HPDE6-E6E7 (cell line): ENCODE measurements at regions not wholly inside any gene's neighbourhood (a gene's known extent, or its start where the extent isn't known, plus 50 kb on each side); places are given as distances from the start of the nearest gene placed in this dataset.
"Not testable (repeated sequence)": the region's sequence is repeated elsewhere in the genome, so short reads cannot be mapped to it uniquely, and the experiment has no call there.

ENCODE experiments used
- DNase-seq: peaks from one replicate; pipeline ENCODE4 v3.0.0; 2011; ENCODE audit warnings: missing footprints; ENCODE audit errors: extremely low spot score

DNA sequence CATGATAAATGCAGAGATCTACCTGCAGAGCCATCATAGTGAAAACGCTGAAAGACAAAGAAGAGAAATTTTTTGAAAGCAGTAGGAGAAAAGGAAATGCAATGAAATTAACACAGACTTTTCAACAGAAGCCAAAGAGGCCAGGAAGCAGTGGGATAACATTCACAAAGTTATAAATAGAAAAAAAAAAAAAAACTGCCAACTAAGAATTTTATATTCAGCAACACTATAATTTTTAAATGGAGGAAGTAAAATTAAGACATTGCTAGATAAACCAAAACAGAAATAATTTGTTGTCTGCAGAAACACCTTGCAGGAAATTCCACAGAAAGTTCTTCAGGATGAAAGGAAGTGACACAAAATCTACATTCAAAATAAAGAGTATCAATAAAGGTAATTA lies 591.5 kb upstream of the ID4 start:
- no peak for DNase-seq

DNA sequence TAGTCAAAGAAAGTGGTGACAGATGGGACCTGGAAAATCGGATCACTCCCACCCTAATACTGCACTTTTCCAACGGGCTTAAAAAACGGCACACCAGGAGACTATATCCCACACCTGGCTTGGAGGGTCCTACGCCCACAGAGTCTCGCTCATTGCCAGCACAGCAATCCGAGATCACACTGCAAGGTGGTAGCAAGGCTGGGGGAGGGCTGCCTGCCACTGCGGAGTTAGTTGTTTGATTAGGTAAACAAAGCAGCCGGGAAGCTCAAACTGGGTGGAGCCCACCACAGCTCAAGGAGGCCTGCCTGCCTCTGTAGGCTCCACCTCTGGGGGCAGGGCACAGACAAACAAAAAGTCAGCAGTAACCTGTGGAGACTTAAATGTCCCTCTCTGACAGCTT lies 590.0 kb upstream of the ID4 start:
- not testable (repeated sequence) for DNase-seq

DNA sequence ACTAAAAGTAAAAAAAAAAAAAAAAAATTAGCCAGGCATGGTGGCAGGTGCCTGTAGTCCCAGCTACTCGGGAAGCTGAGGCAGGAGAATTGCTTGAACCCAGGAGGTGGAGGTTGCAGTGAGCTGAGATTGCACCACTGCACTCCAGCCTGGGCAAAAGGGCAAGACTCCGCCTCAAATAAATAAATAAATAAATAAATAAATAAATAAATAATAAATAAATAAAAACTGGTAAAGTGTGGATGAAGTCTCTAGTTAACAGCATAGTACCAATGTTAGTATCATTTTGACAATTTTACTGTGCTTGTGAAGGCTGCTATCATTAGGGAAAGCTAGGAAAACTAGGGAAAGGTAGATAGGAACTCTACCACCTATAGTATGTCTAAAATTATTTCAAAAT lies 581.0 kb upstream of the ID4 start:
- DNase-seq = not testable (repeated sequence)

DNA sequence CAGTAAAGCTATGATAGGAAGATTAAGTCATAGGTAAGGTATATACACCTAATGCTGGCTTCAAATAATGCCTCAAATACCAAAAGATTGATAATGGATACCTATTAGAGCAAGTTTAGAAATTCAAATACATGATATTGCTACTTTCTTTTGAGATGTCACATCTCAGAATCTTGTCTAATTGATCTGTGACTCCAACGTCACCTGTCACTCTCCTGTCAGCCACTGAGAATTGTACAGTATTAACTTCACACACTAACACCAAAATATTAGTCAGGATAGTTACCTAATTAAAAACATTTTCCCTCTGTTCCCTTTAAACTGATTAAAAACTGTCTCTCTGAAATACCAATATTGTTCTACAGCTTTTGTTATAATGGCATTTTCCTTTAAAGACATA lies 575.5 kb upstream of the ID4 start:
- no peak for DNase-seq

DNA sequence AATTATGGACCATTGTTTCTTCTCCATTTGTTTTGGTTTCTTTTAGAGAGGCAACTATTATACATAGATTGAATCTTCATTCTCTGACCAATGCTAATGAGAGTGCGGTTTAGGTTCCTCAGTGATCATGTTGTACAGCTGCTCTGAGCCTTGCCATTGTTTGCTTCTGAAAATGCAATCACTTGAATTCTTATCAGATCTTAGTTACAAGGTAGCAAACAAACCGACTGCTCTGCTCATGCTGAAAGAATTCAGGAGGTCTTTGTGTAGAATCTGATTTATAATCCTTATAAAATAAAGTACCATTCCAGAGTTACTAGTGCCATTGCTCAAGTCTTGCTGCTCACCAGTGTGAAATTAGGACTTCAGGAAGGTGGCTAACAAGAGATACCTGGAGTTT lies 569.1 kb upstream of the ID4 start:
- no peak for DNase-seq

DNA sequence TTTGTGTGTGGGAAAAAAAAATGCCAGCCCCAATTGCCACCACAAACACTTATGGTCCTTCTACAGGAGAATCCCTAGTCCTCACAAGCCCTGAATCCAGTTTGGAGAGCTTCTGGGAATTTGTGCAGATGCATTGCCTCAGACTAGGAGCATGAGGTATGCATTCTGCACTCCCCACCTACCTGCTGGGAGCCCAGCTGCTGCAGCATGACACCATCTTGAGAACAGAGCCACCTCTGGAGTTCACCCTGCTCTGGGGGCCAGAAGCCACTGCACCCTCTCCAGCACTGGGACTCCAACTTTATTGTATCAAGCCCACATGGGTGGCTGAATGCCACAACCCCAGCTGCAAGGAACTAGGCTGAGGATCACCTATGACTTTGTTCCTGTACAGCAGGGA lies 568.5 kb upstream of the ID4 start:
- no peak for DNase-seq

DNA sequence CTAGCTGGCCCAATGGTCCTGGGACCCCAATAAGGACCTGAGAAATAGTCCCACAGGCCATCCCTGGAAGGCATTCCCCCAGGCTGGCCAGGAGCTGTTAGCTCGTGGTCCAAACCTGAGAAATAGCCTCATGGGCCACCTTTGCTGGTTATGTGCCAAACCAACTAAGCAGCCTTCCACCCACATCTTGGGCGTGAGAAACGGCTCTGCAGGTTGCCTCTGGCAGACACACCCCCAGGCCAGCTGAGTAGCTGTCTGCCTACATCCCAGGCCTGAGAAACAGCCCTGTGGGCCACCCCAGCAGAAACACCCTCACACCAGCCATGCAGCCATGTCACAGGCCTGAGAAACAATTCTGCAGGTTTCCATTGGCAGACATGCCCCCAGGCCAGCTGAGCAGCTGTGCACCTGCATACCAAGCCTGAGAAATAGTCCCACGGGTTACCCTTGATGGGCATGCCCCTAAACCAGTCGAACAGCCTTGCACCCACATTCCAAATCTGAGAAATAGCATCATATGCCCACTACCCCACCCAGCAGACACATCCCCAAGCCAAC lies 567.8 kb upstream of the ID4 start:
- DNase-seq = no peak

DNA sequence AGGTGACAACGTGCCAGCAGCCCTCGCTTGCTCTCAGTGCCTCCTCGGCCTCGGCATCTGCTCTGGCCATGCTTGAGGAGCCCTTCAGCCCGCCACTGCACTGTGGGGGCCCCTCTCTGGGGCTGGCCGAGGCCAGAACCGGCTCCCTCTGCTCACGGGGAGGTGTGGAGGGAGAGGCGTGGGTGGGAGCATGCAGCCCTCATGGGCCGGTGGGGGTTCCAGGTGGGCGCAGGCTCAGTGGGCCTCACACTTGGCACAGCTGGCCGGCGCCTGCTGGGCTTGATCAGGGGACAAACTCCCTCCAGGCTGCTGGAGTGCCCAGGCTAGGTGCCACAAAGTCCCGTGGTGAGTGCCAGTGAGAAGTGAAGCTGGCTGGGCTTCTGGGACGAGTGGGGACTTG lies 566.6 kb upstream of the ID4 start:
- DNase-seq = no peak

DNA sequence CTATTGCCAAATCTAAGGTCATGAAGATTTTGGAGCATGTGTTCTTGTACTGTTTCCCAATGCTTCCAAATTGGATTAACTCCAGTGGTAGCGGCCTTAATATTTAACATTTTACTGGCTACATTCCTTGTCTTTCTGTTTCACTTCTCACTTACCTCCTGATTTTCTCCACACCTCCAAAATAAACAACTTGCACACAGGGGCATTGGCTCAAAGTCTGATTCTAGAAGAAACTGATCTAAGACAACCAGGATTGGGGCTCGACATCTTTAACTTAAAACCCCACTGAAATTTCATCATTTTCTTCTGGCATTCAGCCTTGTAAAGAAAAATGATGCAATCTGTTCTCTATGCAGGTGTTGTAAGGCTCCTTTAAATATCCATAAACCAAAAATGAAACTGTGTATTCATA lies 557.9 kb upstream of the ID4 start:
- DNase-seq = no peak

DNA sequence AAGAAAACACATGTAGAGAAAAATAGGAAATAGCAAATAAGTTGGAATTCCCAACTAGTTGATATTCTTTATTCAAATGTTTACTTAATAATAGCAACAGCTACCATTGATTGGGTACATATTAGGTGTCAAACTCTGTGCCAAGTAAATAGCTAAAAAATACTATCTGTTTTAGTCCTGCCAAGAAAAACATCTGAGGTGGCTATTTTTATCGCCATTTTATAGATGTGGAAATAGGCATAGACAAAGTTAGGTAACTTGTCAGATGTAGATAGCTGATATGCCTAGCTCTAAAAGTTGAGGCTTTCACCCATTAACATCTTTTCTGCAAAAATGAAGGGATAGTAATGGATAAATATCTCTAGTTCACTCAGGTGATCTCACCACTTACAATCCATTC lies 549.2 kb upstream of the ID4 start:
- DNase-seq = no peak

DNA sequence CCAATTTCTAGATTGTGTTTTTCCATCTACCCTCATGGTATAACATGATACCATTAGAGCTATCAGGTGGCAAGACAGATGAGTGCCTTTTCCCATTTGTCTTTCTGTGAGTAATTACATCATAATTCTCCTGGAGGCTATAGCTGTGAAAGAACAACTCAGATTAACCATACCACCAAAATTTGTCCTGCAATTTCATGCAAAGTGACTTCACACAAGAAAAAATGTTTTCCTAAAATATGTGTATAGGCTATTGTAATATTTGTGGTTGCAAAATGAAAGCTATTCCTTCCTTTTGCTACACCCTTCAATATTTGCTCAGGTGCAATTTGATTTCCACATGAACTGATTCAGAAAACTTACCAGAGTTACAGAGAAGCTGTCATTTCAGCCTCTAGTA lies 547.7 kb upstream of the ID4 start:
- no peak for DNase-seq

DNA sequence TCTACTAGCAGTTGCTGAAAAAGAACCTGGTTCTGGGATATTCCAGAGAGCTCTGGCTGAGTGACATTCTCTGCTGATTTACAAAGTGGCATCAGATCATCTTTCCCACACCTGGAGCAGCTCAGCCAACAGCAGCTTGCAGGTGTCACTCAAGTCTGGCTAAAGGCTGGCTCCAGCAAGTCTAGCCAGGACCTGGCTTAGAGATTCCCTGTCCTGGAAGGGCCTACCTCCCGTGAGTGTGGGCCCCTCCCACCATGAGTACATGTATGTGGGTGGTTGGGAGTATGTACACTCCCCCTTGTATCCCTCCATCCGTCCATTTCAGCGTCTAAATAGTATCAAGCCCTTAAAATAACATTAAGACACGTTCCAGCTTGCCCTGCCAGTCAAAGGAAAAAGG lies 539.3 kb upstream of the ID4 start:
- DNase-seq = peak; percentile 83

DNA sequence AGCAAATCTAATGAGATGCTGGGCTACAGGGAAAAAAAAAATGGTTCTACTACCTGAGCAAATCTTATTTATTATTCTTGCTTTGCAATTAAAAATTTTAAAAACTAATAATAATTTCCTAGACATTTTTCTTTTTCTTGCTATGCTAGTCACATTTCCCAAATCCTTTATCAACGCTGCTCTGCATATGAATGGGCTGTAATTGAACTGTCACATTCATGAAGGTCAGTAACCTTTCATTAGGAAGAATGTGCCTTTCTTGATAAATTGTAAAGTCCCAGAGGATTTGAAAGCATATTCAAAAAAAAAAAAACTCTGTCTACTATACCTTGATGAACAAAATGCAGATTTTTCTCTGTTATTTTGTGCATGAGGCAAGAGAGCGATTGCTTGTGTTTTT lies 538.7 kb upstream of the ID4 start:
- no peak for DNase-seq

DNA sequence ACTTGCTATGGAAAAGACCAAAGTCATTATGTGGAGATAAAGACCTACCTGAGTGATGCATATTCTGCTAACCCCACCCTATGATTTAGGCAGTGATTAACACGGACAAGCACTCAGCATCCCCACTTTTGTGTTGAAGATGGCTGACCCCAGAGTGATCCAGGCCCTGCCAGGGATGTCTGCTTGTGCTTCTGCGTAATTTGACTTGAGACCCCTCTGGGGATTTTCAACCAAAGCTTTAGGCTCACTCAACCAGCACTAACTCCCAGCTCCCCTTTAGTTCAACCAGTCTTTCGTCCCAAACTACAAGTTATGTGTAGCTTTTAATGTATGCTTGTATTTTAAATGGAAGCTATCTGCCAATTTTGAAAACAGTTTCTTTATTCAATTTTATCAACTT lies 538.0 kb upstream of the ID4 start:
- DNase-seq = no peak

DNA sequence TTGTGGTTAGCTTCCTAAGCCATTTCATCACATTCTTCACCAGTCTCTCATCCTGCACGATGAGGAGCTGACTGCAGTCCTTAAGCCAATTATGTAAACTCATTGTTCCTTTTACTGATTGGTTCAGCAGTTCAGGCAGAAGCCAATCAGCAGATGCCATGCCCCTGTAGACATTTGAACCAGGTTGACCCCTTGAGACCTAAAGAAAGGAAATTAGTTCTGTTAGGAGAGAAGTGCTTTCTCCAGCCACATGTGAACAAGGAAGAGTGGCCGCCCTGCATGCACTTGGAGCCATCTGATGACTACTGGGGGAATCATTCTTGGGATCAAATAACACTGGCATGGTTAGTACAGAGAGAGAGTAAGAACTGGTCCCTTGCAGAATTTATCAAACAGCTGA lies 535.2 kb upstream of the ID4 start:
- peak; percentile 77 for DNase-seq

DNA sequence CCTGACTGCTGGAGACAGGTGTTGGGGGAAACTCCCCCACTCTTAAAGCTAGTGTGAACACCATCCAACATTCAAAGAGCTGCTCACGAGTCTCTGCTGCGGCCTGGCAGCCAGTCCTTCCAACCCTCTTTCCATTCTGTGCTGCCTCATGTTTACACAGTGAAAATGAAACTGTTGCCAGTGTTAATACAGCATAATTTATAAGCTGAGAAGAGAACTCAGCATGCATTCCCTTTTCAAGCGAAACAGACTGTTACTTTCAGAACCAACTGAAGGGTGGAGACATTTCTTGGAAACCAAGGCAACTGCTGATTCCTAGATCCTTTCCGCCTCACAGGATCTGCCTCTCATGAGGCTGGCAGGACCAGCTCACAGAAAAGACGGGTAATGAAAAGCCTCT lies 533.8 kb upstream of the ID4 start:
- no peak for DNase-seq

DNA sequence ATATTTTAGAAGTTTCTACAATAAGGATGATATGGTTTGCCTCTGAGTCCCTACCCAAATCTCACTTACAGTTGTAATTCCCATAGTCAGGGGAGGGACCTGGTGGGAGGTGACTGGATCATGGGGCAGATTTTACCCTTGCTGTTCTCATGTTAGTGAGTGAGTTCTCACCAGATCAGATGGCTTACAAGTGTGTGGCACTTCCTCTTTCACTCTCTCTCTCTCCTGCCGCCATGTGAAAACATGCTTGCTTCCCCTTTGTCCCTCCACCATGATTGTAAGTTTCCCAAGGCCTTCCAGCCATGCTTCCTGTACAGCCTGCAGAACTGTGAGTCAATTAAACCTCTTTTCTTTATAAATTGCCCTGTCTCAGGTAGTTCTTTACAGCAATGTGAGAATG lies 527.5 kb upstream of the ID4 start:
- no peak for DNase-seq

DNA sequence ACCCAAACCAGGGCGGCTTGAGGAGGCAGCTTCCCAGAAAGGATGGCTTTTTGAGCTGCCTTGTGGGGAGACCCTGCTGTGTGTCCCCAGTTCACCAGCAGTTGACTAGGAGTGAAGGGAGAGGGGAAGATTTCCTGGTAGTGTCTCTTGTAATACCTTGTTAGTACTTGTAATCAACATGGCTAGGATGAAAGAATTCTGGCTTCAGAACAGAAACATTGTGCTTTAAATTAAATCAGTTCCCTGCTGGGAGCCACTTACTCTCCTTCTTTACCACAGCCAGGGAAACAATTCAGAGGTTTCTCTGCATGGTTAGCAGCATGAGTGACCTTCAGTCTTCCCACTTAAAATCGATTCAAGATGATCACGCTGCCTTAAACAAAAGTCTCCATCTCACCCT lies 525.4 kb upstream of the ID4 start:
- DNase-seq = no peak

DNA sequence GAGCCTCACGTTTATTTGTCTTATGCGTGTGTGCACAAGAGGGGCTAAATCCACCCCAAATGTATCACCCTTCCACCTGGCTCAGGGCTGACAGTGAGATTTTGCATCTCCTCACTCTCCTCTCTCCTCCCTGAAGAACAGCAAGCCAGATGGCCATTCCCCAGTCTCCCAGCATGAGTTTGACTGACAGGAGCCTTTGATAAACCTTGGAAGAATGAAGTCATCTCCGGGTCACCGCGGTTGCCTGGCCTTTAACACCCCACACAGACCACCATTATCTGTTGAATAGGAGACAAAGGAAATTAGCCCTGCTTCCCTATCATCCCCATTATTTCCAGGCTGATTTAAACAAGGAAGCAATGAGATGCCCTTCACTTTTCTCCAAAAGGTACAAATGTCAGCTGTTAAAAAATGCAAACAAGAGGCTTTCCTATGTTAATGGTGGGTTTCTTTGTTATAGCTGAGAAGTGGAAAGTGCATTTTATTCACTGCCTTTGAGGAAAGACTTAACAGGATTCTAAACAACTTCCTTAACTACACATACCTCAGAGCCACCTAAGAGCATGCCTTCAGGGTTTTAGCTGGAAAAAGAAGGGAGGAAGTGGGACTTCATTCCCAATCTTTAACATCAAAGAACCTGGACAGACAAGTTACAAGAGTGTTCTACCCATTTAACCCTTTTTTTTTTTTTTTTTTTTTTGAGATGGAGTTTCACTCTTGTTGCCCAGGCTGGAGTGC lies 524.8 kb upstream of the ID4 start:
- no peak for DNase-seq

DNA sequence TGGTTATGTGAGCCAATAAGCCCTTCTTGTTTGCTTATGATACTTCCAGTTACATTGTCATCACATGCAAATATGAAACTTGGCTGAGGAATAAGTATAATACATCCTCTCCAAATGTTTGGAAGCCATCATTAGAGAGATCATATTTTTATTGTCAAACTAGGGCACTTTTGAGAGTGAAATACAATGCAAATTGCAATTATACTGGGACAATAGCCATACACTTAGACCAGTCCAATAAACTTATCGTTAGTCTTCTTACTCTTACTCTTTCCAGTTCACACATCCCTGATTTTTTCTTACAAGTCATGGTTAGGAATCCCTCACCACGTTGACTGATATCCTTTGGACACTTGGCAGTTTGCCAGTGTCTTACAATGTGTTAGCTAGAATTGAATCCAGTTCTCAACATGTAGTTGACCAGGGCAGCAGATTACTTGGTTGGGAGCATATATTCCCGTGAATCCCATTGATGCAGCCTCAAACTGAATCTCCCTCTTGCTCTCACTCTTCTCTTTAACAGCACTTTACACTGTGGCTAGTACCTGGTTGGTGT lies 519.7 kb upstream of the ID4 start:
- DNase-seq = no peak

DNA sequence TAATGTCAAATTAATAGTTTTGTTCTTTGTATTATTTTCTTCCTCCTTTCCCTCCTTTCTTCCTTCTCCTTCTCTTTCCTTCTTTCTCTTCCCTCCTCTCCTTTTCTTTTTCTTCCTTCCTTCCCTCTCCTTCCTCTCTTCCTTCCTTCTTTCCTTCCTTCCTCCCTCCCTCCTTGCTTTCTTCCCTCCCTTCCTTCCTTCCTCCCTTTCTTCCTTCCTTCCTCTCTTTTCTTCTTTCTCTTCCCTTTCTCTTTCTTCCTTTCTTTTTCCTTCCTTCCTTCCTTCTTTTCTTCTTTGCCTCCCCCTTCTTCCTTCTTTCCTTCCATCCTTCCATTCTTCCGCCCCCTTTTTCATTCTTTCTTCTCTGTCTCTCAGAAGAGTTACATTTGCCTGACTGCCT lies 518.2 kb upstream of the ID4 start:
- DNase-seq = no peak

DNA sequence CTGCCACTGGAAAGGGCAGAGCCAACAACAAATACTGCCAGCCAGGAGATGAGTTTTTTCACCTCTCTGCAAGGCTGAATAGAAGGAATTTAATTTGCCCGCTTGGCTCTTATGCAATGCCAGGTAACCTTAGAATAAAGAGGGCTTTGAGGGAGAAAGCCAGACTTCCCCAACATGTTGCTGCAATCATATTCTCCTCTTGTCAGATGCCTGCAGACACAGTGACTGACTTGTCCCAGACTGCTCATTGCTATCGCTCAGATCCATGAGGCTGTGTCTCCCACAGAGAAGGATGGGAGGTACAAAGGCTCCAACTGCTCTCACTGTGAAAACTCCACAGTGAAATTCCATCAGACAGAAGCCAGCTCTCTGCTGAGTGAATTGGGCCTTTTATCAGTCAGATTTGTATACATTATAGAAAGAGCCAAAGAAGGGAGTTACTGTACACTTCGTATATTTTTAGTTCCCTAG lies 517.0 kb upstream of the ID4 start:
- DNase-seq = no peak

DNA sequence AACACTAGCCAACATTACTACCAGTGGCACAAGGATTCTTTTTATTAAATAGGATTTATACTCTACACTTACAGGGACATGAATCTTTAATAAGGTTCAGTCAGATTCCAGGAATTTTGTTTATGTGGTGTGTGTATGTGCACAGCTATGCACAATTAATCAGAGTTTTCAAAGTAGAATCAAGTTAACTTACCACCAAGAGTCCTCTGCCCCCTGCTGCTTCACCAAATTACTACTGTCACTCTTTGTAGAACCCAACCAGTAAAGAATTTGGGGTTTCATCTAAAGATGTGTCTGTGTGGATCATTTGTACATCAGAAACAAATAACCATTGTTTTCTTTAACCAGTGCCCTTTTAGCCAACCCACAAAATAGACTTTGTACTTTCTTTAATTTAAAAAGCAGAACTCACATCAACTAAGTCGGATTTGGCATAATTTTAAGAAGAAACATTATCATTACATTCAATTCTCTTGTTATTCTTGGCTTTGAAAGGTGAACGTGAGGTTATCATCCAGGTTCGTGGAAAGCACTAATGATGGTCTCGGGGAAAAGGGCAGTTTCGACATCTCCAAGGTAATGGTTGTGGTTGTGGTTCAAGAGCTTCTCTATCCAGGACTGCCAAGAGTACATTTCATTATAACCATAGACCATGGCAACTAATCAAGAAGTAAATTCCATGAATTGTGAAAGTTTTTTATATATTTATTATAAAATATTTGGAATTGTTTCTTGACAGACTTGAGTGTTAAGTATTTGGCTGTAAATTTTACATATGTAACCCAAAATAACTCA lies 514.3 kb upstream of the ID4 start:
- no peak for DNase-seq
